Adipocyte (in vitro differentiated cells): ENCODE measurements at regions not wholly inside any gene's neighbourhood (a gene's known extent, or its start where the extent isn't known, plus 50 kb on each side); places are given as distances from the start of the nearest gene placed in this dataset.
A peak's percentile ranks its signal among the peaks of the same experiment; 100 is the strongest.

ENCODE experiments used
- DNase-seq: peaks from one replicate; pipeline ENCODE4 v3.0.0-alpha.2; 2015; ENCODE audit warnings: low read depth
- H3K27me3 ChIP-seq: replicated peaks from 2 replicates; pipeline ENCODE4 v1.7.0; 2013; ENCODE audit warnings: mild to moderate bottlenecking, low read length, moderate library complexity; ENCODE audit not compliant: control insufficient read depth, insufficient read depth
- H3K36me3 ChIP-seq: 2 replicates; pipeline ENCODE4 v1.7.0; 2013; ENCODE audit warnings: low read length, mild to moderate bottlenecking, moderate library complexity; ENCODE audit not compliant: control insufficient read depth, insufficient read depth, severe bottlenecking
- H3K4me1 ChIP-seq: 2 replicates; pipeline ENCODE4 v1.7.0; 2013; ENCODE audit warnings: mild to moderate bottlenecking, low read length, moderate library complexity; ENCODE audit not compliant: control insufficient read depth, insufficient read depth
- H3K4me3 ChIP-seq: 2 replicates; pipeline ENCODE4 v1.7.0; 2013; ENCODE audit warnings: mild to moderate bottlenecking, low read length, moderate library complexity
- H3K9ac ChIP-seq: 2 replicates; pipeline ENCODE4 v1.7.0; 2013; ENCODE audit warnings: mild to moderate bottlenecking, low read length, moderate library complexity
- H3K9me3 ChIP-seq: 2 replicates; pipeline ENCODE4 v1.7.0; 2013; ENCODE audit warnings: mild to moderate bottlenecking, low read length, moderate library complexity; ENCODE audit not compliant: control insufficient read depth

- H3K27me3 ChIP-seq, result peaks cover 11% of the 10 kb centered on the region
- H3K4me1 ChIP-seq, result no peaks in the 10 kb centered on the region
- no peaks in the 10 kb centered on the region for H3K36me3 ChIP-seq
- DNase-seq, result no peak
- no peak overlapping the region for H3K9ac ChIP-seq
- H3K4me3 ChIP-seq, result no peak overlapping the region
- H3K9me3 ChIP-seq, result no peaks in the 10 kb centered on the region
Measured at GRCh38 chr4:189178125-189178746, 762.4 kb upstream of the FRG1 start.

GRCh38 chr4:189185810-189186432 lies 754.8 kb upstream of the FRG1 start:
- no peak overlapping the region for H3K4me3 ChIP-seq
- no peaks in the 10 kb centered on the region for H3K27me3 ChIP-seq
- H3K9me3 ChIP-seq, result peaks cover 8% of the 10 kb centered on the region
- H3K36me3 ChIP-seq, result no peaks in the 10 kb centered on the region
- DNase-seq, result no peak
- H3K9ac ChIP-seq, result no peak overlapping the region
- no peaks in the 10 kb centered on the region for H3K4me1 ChIP-seq

- no peak overlapping the region for H3K9ac ChIP-seq
- H3K4me1 ChIP-seq, result no peaks in the 10 kb centered on the region
- no peaks in the 10 kb centered on the region for H3K36me3 ChIP-seq
- peaks cover 17% of the 10 kb centered on the region for H3K9me3 ChIP-seq
- no peak for DNase-seq
- no peak overlapping the region for H3K4me3 ChIP-seq
- H3K27me3 ChIP-seq, result no peaks in the 10 kb centered on the region
Measured at GRCh38 chr4:189187531-189188052, 753.1 kb upstream of the FRG1 start.

GRCh38 chr4:189198624-189199023 lies 742.0 kb upstream of the FRG1 start:
- no peak overlapping the region for H3K9ac ChIP-seq
- H3K36me3 ChIP-seq, result no peaks in the 10 kb centered on the region
- no peaks in the 10 kb centered on the region for H3K4me1 ChIP-seq
- peaks cover 4% of the 10 kb centered on the region for H3K9me3 ChIP-seq
- no peak for DNase-seq
- no peak overlapping the region for H3K4me3 ChIP-seq
- H3K27me3 ChIP-seq, result peaks cover 10% of the 10 kb centered on the region

DNA sequence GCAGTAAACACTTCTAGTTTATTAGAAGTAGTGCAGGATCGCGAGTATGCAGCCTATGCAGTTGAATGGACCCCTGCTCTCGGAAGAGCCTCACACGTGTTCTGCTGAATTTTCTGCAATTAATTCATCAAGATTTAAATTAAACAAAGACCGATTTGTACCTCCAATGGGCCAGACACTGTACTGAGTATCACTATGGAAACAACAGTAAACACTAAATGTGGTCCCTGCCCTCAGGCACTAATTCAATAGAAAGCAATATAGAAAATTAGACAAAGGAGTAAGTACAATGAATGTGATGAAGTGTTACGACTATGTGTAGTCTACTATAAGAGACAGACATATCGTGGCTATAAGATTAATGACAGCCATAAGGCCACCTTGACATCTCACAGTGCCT lies 740.3 kb upstream of the FRG1 start:
- no peak overlapping the region for H3K4me3 ChIP-seq
- H3K36me3 ChIP-seq, result no peaks in the 10 kb centered on the region
- DNase-seq, result no peak
- no peaks in the 10 kb centered on the region for H3K4me1 ChIP-seq
- H3K9me3 ChIP-seq, result no peaks in the 10 kb centered on the region
- no peak overlapping the region for H3K9ac ChIP-seq
- peaks cover 7% of the 10 kb centered on the region for H3K27me3 ChIP-seq

DNA sequence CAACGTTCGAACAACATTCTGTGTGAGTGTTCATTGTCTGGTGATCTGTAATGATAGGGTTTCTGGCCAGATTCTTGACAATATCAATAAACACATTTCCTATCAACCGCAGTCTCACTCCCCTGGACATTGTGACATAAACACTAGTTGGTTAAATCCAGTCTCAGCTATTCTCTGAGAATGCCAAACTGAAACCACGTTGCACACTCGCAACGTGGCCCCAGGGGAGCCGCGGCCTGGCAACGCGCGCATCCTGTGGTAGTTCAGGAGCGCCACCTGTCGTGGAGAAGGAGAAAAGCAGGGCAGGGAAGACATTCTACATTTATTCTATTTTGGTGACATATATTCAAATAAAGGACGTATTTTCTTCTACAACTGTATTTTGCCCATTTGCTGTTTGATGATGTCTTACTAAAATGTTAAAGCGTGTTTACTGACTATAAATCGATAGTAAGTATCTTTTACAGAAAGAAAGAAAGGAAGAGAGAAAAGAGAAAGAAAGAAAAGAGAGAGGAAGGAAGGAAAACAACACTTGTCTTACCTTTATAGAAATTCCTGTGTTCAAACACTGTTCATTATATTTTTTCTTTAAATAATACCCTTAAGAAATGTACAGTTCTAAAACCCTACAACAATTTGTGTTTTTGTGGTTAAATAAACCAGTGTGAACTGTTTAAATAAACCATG lies 738.3 kb upstream of the FRG1 start:
- Histone ChIP-seq H3K4me3 (peak overlapping the region; percentile 79), H3K27me3 (peaks cover 9% of the 10 kb centered on the region), H3K36me3 (no peaks in the 10 kb centered on the region), H3K9ac (peak overlapping the region; percentile 71), H3K9me3 (no peaks in the 10 kb centered on the region), H3K4me1 (no peaks in the 10 kb centered on the region)
- peak; percentile 94 for DNase-seq

- peaks cover 9% of the 10 kb centered on the region for H3K27me3 ChIP-seq
- H3K9ac ChIP-seq, result peak overlapping the region; percentile 41
- H3K4me1 ChIP-seq, result no peaks in the 10 kb centered on the region
- H3K4me3 ChIP-seq, result peak overlapping the region; percentile 79
- peak; percentile 66 for DNase-seq
- no peaks in the 10 kb centered on the region for H3K36me3 ChIP-seq
- no peaks in the 10 kb centered on the region for H3K9me3 ChIP-seq
Measured at GRCh38 chr4:189202869-189203271, 737.8 kb upstream of the FRG1 start.

DNA sequence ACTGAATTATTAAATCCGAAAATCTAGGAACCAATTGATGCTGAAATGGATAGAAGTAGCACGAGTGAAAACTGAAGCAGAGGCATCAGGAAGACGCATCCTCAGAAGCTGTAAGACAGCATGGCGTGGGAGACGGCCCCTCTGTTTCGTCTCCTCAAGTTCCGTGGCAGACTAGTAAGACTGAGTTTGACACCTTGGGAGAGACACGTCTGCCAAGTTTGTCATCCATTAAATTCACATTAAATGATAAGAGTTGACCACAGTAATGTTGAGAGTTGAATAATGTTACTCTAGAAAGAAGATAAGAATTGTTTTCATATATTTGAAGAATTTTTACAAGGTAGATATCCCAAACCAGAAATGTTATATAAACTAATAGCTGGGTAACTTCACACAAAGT lies 736.1 kb upstream of the FRG1 start:
- Histone ChIP-seq H3K9ac (no peak overlapping the region), H3K36me3 (no peaks in the 10 kb centered on the region), H3K4me1 (no peaks in the 10 kb centered on the region), H3K27me3 (peaks cover 9% of the 10 kb centered on the region), H3K9me3 (no peaks in the 10 kb centered on the region), H3K4me3 (no peak overlapping the region)
- DNase-seq, result no peak

- Histone ChIP-seq H3K4me3 (no peak overlapping the region), H3K36me3 (no peaks in the 10 kb centered on the region), H3K4me1 (no peaks in the 10 kb centered on the region), H3K27me3 (peaks cover 6% of the 10 kb centered on the region), H3K9ac (no peak overlapping the region), H3K9me3 (no peaks in the 10 kb centered on the region)
- no peak for DNase-seq
Measured at GRCh38 chr4:189206953-189207352, 733.7 kb upstream of the FRG1 start.

GRCh38 chr4:189207872-189208271 lies 732.8 kb upstream of the FRG1 start:
- Histone ChIP-seq H3K36me3 (no peaks in the 10 kb centered on the region), H3K9me3 (peaks cover under 1% of the 10 kb centered on the region), H3K4me1 (no peaks in the 10 kb centered on the region), H3K27me3 (peaks cover 8% of the 10 kb centered on the region), H3K4me3 (no peak overlapping the region), H3K9ac (no peak overlapping the region)
- no peak for DNase-seq

DNA sequence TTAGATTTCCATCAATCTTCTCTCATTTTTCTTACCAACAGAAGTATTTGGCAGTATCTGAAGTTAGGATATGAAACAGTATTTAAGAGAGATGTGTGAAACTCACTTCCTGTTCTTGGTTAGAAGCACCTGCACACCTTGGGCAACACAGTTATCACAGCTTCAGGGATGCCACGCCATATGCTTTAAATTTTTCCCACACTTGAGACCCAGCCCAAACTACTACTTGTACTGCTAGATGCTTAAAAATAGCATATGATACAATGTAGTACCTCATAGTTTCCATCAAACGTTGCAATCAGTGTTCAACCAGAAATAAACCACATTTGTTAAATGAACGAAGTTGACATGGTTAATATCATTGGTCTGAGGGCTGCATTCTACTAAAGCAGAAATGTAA lies 725.1 kb upstream of the FRG1 start:
- H3K4me3 ChIP-seq, result no peak overlapping the region
- peaks cover 6% of the 10 kb centered on the region for H3K9me3 ChIP-seq
- peaks cover 7% of the 10 kb centered on the region for H3K27me3 ChIP-seq
- no peak for DNase-seq
- no peak overlapping the region for H3K9ac ChIP-seq
- H3K4me1 ChIP-seq, result no peaks in the 10 kb centered on the region
- H3K36me3 ChIP-seq, result no peaks in the 10 kb centered on the region
